Left cardiac atrium (tissue), 4 donors: ENCODE measurements at regions not wholly inside any gene's neighbourhood (a gene's known extent, or its start where the extent isn't known, plus 50 kb on each side); places are given as distances from the start of the nearest gene placed in this dataset.

ENCODE experiments used
- ATAC-seq, 2 donors: fragments of 200-7000 bp; cut with Tn5 transposase; one replicate each; pipeline ENCODE4 v1.9.1; 2020; ENCODE audit warnings: mild to moderate bottlenecking in 2 of 2, moderate library complexity in 2 of 2
- DNase-seq: peaks from one replicate; pipeline ENCODE4 v3.0.0-alpha.2; 2020
- intact Hi-C, 2 donors: fragments of 100-400 bp; cut with DNase I; formaldehyde crosslinking; loops; one replicate each; pipeline versions ENCODE4 v1.14.1 to v1.15.1; 2022 to 2023
- donor health status: DM: no; HTN: yes; CAD: no.
- donor health status: DM: no; HTN: yes; CAD: no; lungs with severe emphysema.
- donor health status: DM: yes; HTN: yes; CAD: no.
- donor health status: Dilated cardiomyopathy.

DNA sequence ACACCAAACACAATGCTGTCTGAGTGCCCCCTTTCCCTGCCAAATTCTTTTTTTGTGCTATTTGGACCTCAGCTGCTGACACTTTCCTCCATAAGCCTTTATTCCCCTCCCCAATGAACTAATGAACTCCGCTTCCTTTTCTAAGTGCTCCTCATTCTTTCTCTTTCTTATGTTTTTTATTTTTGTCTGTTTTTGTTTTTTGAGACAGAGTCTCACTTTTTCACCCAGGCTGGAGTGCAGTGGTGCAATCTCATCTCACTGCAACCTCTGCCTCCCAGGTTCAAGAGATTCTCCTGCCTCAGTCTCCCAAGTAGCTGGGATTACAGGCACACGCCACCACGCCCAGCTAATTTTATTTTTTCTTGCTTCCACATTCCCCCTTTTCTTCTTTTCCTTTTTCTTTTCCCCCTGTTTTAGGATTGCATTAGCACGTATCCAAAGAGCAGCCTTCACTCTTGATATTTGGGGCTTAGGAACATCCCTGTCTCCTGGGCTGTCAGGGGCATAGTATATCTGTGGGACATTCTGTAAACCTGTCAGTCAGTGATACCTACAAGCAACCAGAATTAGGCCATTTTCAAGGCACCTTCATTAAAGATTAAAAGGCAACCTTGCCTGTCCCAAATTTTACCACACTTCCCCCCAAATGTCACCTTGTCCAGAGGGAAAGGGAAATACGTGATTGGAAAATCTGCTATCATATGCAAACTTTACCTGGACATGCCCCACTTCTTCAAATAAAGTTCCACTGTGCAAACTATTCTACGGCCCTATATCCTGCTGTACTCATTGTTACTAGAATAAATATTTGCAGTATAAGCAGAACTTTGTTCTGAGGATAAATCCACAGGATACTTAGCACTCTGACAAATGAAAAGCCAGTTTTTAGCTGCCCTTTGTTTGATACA, 65.1 kb upstream of the ACSL3 start:
- intact Hi-C loops: loop anchor here in 1 of 2 donors (2.0 to 10.0 kb wide), 2 partner anchors 71 to 109 kb away; no protein-coding TSS in a partner anchor
- ATAC-seq (no peak), DNase-seq (no peak)

DNA sequence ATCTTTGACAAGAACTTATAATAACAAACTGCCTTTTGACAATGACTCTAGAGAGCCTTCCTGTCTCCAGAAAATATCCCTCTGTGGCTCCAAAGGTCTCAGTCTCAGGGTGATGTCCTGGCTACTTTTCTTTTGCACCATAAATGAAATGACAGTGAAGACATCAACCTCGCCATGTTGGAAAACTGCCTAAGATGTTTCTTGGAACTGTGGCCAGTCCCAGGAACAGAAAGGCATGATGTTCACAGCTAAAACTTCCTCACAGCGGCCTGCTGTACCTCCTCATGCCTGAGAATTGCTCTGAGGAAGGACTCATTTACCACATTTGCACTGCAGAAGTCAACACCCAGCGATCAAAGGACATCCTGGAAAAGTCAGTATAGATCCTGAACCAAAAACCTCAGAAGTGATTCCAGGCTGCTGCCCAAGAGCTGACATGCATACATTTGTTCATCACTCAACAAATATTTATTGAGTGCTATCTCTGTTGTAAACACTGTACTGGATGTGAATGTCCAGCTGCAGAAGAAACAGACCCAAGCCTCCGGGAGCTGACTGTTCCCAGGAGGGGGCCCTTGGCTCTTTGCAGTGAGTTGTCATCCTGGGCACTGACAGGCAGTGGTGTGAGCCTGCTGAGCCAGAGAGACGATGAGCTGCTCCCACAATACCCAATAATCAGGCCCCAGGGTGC, 64.3 kb upstream of the ACSL3 start:
- intact Hi-C loops: loop anchor here in 1 of 2 donors (10.0 kb wide), 1 partner anchor 72 kb away; no protein-coding TSS in a partner anchor
- ATAC-seq: peak; percentile 9 to 19
- no peak for DNase-seq

DNA sequence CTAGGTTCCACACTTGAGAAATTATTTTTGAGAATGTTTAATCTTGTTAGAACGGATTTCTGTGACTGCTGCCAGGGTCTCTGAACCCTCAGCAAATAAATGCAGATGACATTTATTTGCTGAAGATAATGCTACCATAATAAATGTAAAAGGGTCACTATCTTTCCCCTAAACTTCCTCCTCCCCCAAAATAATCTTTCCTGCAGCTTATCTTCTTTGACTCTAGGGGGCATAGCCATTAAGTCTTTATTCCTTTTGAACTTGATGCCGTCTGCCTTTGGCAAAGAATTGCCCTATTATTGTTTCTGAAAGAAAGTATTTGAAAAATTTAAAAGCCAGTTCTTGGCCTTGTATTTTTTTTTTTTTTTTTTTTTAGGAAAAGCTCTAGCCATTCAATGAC, 63.6 kb upstream of the ACSL3 start:
- DNase-seq (no peak), ATAC-seq (peak in 1 of 2 donors; percentile 24)
- intact Hi-C loops: loop anchor here in 1 of 2 donors (10.0 kb wide), 1 partner anchor 72 kb away; no protein-coding TSS in a partner anchor

DNA sequence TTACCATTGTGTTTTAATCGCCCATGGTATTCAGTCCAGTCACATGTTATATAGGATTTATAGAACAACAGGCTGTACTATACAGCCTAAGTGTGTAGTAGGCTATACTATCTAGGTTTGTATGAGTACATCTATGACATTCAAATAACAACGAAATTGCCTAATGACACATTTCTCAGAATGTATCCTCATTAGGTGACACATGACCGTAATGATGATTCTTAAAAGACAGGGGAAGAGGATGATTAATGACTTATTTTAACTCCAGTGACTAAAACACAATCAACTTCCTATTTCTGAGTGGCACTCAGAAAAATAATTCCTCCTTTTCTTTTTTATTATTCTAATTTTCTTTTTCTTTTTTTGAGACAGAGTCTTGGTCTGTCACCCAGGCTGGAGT, 63.0 kb upstream of the ACSL3 start:
- no peak for DNase-seq
- no peak for ATAC-seq
- intact Hi-C loops: loop anchor here in 1 of 2 donors (10.0 kb wide), 1 partner anchor 73 kb away; no protein-coding TSS in a partner anchor

DNA sequence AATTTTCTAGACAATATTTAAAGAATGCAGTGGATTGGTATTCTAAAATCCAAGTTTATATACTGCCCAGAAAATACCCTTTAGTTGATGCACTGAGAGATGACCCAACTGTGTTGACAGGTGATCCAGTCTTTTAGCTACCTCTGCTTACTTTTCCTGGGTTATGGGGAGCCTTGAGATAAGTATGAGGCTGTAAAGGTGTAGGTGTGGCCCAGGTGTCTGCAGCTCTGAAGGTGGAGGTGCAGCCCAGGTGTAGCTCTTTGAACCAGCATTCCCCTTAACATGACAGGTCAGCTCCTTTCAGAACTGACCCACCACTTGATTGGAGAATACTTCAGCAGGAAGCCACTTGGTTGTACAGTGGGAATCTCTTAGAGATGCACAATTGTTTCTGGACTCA, 62.3 kb upstream of the ACSL3 start:
- intact Hi-C loops: loop anchor here in 1 of 2 donors (10.0 kb wide), 1 partner anchor 74 kb away; no protein-coding TSS in a partner anchor
- no peak for DNase-seq
- ATAC-seq: no peak

DNA sequence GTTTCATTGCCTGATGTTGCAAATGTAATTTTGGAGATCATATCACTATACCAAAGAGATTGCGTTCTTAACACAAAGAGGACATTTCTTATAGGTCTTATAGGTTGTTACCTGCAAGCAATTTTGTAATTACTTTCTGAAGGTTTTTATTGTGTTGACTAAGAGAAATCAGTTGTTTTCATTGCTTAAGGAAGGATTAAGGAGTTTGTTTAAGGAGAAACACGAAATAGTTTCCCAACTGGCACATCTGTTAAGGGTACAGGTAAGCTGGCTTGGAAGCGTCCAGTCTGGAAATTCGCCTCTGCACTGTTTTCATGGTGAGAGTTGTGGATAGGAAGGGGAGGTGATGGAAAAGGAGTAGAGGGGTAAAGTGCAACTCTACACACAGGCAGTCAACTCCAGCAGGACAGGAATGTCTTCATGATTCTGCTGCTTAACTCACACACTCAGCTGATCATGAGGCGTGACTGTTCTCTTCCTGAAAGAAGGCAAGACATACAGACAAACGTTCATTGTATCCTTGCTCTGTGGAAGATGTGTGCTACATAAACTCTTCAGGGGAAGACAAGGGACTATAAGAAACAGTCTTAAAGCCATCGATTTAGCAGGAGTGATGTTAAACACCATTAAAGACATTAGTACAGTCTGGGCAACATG, 61.4 kb upstream of the ACSL3 start:
- intact Hi-C loops: loop anchor here in 1 of 2 donors (10.0 kb wide), 1 partner anchor 75 kb away; no protein-coding TSS in a partner anchor
- no peak for ATAC-seq
- DNase-seq: no peak

DNA sequence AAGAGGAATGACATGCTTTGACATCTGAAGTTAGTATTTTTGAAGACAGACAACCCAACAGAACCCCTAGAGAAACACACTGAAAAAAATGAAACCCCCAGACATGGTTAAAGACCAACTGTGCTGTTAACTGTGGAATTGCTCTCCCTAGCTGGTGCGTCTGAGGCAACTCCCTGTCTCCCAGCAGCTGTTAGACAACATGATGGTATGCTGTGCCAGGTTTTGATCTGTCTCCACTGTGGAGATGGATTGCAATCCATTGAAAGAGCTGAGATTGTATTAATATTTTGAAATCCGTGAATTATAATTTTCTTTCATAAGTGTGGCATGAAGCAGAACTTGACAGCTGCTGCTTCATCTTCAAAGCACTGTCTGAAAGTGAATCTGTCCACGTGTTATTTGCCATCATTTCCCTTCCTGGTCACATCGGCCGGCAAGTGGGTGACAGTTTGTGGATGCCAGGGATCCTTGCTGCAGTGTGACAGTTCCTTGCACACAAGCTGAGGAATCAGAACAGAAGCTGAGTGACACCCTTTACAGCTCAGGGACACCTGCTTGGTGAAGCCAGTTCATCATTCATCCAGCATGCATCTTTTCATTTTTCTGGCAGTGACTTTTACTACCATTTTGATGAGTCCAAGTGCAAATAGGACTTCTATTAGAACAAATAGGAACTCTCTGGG, 58.2 kb upstream of the ACSL3 start:
- intact Hi-C loops: no loop called here
- peak in 1 of 2 donors; percentile 61 for ATAC-seq
- no peak for DNase-seq

DNA sequence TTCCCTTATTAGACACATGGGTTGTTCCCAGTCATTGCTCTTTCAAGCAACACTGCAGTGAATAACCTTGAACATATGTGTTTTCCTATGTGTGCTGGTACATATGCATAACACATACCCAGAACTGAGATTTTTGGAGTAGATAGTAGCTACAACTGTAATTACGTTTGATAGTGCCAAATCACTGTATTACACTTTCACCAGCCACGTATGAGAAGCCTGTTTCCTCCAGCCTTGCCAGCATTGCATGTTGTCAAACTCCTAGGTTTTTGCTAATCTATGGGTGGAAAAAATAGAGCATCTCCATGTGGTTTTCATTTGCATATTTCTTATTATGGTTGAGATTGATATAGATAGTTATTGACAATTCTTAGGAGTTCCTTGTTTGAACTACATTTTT, 56.5 kb upstream of the ACSL3 start:
- no peak for DNase-seq
- intact Hi-C loops: no loop called here
- ATAC-seq: no peak

DNA sequence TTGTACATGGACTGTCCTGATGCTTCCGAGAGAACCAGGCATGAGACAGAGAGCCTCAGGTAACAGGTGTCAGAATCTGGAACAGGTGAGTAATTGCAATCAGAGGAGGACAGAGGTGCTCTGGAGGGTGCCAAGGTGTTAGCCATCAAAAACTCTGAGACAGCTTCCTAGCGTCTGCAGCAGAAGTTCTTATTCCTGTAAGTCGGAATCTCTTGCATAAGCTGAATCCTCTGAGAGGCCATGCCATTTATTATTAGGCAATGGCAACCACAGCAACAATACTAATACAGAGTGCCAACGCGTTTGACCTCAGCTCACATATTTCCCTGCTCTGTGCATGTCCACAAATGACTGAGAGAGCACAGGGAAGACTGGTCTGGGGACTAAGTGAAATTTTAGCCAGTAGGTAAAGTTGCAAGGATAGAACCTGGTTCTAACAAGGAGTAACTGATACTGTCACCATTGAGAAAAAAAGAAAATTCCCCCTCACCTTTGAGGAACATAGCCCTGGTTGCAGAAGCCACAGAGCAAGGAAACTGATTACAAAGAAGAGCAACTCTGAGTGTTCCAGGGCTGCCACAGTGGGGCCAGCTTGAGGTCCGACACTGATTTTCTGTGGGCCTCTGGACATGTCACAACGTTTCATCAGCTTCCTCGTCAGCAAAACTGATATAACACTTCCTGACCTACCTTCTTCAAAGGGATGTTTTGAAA, 55.1 kb upstream of the ACSL3 start:
- intact Hi-C loops: no loop called here
- DNase-seq (no peak), ATAC-seq (peak; percentile 61 to 89)

DNA sequence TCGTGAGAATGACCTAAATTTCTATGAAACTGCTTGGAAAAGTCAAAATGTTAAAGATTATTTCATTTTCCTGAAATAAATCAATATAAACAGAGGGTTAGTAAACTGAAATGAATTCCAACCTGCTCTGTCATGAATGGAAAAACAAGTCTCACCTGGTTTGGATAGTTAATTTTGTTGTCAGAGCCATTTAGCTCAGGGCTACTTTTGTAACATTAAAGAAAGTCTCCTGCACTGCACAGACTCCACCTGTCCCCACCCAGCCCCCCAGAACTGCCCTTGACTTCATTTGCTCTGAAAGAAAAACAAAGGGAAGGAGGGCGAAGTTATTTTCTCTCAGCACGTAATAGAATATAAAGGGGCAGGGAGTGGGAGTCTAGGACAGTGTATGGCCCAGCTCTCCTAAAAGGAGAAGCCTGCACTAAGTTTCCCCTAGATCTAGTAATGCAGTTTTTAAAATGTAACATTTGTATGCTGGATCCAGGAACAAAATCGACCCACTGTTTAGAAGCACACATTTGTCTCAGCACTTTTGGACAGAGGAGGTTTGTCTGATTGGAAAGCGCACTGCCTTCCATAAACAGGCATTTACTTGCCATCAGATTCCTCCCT, 54.2 kb upstream of the ACSL3 start:
- ATAC-seq (no peak), DNase-seq (no peak)
- intact Hi-C loops: no loop called here

DNA sequence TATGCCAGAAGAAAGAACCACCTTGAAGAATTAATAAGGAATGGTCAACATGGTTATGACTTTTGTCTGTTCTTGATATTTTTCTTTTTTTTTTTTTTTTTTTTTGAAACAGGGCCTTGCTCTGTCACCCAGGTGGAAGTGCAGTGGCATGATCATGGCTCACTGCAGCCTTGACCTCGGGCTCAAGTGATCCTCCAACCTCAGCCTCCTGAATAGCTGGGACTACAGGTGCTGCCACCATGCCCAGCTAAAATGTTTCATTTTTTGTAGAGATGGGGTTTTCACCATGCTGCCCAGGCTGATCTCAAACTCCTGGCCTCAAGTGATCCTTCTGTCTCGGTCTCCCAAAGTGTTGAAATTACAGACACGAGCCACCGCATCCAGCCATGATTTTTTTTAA, 53.4 kb upstream of the ACSL3 start:
- ATAC-seq: no peak
- intact Hi-C loops: no loop called here
- no peak for DNase-seq

DNA sequence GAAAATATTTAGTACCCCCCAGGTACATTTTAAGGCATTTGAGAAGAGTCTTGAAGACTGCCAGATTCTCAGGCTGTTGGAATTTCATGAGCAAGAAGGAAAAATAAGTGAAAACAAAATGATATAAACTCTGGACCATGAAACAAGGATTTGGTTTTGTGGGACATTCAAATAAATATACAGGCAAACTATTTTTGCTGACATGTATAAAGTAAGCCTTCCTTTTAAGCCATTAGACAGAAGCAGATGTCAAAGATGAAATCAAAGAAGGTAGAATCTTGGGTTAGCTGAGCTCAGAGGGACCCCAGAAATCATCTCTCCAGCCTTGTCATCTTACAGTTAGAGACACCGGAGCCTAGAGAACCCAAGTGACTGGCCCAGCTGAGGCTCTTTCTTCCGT, 51.3 kb upstream of the ACSL3 start:
- intact Hi-C loops: no loop called here
- DNase-seq: no peak
- no peak for ATAC-seq

DNA sequence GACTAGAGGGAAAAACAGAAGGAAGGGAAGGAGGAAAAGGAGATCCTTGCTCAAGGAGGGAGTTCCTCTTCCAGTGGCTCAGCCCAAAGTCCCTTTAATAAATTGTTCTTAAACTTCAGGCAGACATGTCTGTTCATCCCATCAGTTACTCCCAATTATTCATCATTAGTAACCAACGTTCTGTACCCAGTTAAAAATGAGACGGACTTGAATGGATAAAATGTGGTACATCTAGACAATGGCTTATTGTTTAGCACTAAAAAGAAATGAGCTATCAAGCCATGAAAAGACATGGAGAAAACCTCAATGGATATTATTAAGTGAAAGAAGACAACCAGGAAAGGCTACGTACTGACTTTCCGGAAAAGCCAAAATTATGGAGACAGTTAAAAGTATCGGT, 50.8 kb upstream of the ACSL3 start:
- intact Hi-C loops: loop anchor here in 1 of 2 donors (5.0 kb wide), 1 partner anchor 42 kb away; no protein-coding TSS in a partner anchor
- ATAC-seq: no peak
- DNase-seq: no peak
